Lower leg skin (tissue), 4 donors: ENCODE measurements at regions not wholly inside any gene's neighbourhood (a gene's known extent, or its start where the extent isn't known, plus 50 kb on each side); places are given as distances from the start of the nearest gene placed in this dataset.
"Not testable (repeated sequence)": the region's sequence is repeated elsewhere in the genome, so short reads cannot be mapped to it uniquely, and the experiment has no call there.

ENCODE experiments used
- DNase-seq, 2 donors: peaks; one replicate each; pipeline ENCODE4 v3.0.0-alpha.2; 2019; ENCODE audit warnings: low spot score in 2 of 2
- H3K4me3 ChIP-seq: fragments of 200-600 bp; sonication (generic); 2 replicates; pipeline ENCODE4 v1.5.1; 2017; ENCODE audit warnings: mild to moderate bottlenecking, low read depth; ENCODE audit not compliant: poor library complexity, severe bottlenecking
- CTCF ChIP-seq, 3 donors: fragments of 450-650 bp; IDR thresholded peaks; one replicate each; pipeline ENCODE4 v1.5.1; 2016; ENCODE audit warnings: antibody characterized with exemption in 3 of 3, mild to moderate bottlenecking in 3 of 3, moderate library complexity in 2 of 3
- POLR2A ChIP-seq, 2 donors: fragments of 450-650 bp; IDR thresholded peaks; one replicate each; pipeline ENCODE4 v1.6.1; 2016 to 2017; ENCODE audit warnings: antibody characterized with exemption in 2 of 2, mild to moderate bottlenecking in 1 of 2, moderate library complexity in 1 of 2
- WGBS, 2 donors: methylation state at CpG; one replicate each; pipeline ENCODE4 v1.1.5; 2018; 5-methylcytosine and 5-hydroxymethylcytosine counted together
- intact Hi-C: fragments of 100-400 bp; cut with DNase I; formaldehyde crosslinking; loops from one replicate; pipeline ENCODE4 v1.15.0; 2023; ENCODE audit warnings: low total_unique reads

GRCh38 chr6:97947841-97948240 lies 664.8 kb upstream of the MMS22L start:
- H3K4me3 ChIP-seq: no peak overlapping the region
- 24 to 35% methylated on average over 3 of the region's 3 CpGs for WGBS, 2 donors
- TF ChIP-seq CTCF (IDR thresholded peaks at IDR 0.05) (no peak), POLR2A (IDR thresholded peaks at IDR 0.05) (no peak)
- intact Hi-C loops: no loop called here
- peak in 1 of 2 donors; percentile 20 for DNase-seq

GRCh38 chr6:97958134-97958533 lies 675.1 kb upstream of the MMS22L start:
- WGBS, 2 donors: 48 to 54% methylated on average over 8 of the region's 8 CpGs
- no peak for DNase-seq
- intact Hi-C loops: no loop called here
- H3K4me3 ChIP-seq: no peak overlapping the region
- no peak for TF ChIP-seq POLR2A (IDR thresholded peaks at IDR 0.05)
- no peak for TF ChIP-seq CTCF (IDR thresholded peaks at IDR 0.05)

GRCh38 chr6:97963193-97963592 lies 680.2 kb upstream of the MMS22L start:
- TF ChIP-seq CTCF (IDR thresholded peaks at IDR 0.05) (no peak), POLR2A (IDR thresholded peaks at IDR 0.05) (no peak)
- DNase-seq: no peak
- H3K4me3 ChIP-seq: no peak overlapping the region
- intact Hi-C loops: no loop called here
- WGBS, 2 donors: 66 to 73% methylated on average over 3 of the region's 3 CpGs

DNA sequence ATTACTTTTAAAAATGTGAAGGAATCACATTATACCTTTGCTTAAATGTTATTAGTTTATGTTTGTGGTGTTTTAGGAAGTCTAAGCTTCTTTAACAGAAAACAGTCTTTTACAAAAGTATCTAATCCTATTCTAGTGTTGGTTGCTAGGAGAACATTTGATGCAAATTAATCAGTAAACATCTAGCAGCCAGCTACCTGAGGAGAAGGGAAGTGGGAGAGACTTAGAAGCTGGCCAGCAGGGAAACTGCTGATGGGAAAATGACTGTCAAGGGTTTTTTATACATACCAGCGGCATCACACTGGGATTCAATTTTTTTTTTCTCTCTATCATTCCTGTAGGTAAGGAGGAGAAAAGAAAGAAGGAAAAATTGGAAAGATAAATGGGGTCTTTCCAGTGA lies 686.0 kb upstream of the MMS22L start:
- no peak overlapping the region for H3K4me3 ChIP-seq
- TF ChIP-seq POLR2A (IDR thresholded peaks at IDR 0.05) (no peak), CTCF (IDR thresholded peaks at IDR 0.05) (no peak)
- DNase-seq: no peak
- WGBS, 2 donors: 85 to 88% methylated on average over 1 of the region's 1 CpG
- intact Hi-C loops: no loop called here

DNA sequence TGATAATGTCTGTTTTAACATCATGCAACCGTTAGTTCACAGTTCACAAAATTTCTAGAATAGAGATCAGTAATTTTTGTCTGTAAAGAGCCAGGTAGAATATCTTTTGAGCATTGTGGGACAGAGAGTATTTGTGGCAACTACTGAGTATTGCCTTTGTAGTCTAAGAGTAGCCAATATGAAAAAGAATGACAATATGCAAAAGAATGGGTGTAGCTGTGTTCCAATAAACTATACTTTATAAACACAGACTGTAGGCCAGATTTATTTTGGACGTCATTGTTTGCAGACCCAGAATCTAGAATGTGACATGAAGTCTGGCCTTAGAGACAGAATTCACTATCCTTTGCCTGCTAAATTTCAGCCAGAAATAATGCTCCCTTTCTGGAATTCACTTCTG lies 694.1 kb upstream of the MMS22L start:
- 59 to 61% methylated on average over 2 of the region's 2 CpGs for WGBS, 2 donors
- no peak for DNase-seq
- intact Hi-C loops: no loop called here
- TF ChIP-seq CTCF (IDR thresholded peaks at IDR 0.05) (no peak), POLR2A (IDR thresholded peaks at IDR 0.05) (no peak)
- H3K4me3 ChIP-seq: no peak overlapping the region

DNA sequence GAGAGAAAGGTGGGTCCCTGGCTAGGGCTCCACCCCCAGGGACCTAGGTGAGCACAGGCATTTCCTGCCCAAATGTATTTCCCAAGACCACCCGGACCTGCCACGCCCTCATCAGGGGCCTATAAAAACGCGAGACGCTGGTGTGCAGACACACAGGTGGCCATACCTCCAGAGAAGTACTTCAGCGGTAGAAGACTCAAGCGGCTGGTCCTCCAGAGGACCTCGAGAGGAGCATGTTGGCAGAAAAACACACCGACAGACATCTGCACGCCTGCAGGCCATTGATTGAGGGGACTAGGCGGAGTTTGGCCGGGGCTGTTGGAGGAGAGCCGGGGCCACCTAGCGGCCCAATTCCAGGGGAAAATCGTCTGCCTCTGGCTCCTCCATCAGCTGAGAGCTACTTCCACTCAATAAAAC lies 695.8 kb upstream of the MMS22L start:
- intact Hi-C loops: no loop called here
- 90 to 91% methylated on average over 15 of the region's 15 CpGs for WGBS, 2 donors
- TF ChIP-seq CTCF (IDR thresholded peaks at IDR 0.05) (no peak), POLR2A (IDR thresholded peaks at IDR 0.05) (no peak)
- no peak overlapping the region for H3K4me3 ChIP-seq
- no peak for DNase-seq

DNA sequence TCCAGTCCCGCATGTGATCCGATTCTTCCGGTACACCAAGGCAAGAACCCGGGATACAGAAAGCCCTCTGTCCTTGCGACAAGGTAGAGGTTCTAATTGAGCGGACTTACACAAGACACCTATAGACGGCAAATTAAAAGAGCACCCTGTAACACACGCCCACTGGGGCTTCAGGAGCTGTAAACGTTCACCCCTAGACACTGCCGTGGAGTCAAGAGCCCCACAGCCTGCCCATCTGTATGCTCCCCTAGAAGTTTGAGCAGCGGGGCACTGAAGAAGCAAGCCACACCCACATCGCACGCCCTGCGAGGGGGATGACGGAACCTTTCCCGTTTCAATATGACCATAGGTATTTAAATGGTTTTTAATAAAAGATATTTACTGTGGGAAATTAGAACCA lies 696.3 kb upstream of the MMS22L start:
- DNase-seq, H3K4me3 ChIP-seq, intact Hi-C loops: not testable (repeated sequence)
- WGBS, 2 donors: 95% methylated on average over 16 of the region's 16 CpGs
